Activated CD8-positive, alpha-beta T cell treated with anti-CD3 and anti-CD28 coated beads for 36 hours (primary cell): ENCODE measurements at regions not wholly inside any gene's neighbourhood (a gene's known extent, or its start where the extent isn't known, plus 50 kb on each side); places are given as distances from the start of the nearest gene placed in this dataset.

ENCODE experiments used
- ATAC-seq: fragments of 200-7000 bp; cut with Tn5 transposase; one replicate; pipeline ENCODE4 v1.10.0; 2021; ENCODE audit warnings: mild to moderate bottlenecking, moderate library complexity
- CTCF ChIA-PET: fragments of 350-600 bp; sonication (Branson Sonifier 250); formaldehyde crosslinking; loops from one replicate; lab custom pipeline; 2021; ENCODE audit warnings: antibody characterized with exemption; lab: Charles Lee
- POLR2A ChIA-PET: fragments of 350-600 bp; sonication (Branson Sonifier 250); formaldehyde crosslinking; loops from one replicate; lab custom pipeline; 2021; ENCODE audit warnings: antibody characterized with exemption; lab: Charles Lee
- DNase-seq: peaks from one replicate; pipeline ENCODE4 v3.0.0-alpha.2; 2020
- H3K27ac Mint-ChIP-seq: one replicate; pipeline ENCODE4 v1.8.0; 2021; ENCODE audit warnings: mild to moderate bottlenecking, mixed read lengths
- H3K27me3 Mint-ChIP-seq: one replicate; pipeline ENCODE4 v1.8.0; 2021; ENCODE audit warnings: mixed read lengths
- H3K36me3 Mint-ChIP-seq: one replicate; pipeline ENCODE4 v1.8.0; 2021; ENCODE audit warnings: low read depth, mixed read lengths
- H3K4me1 Mint-ChIP-seq: one replicate; pipeline ENCODE4 v1.8.0; 2021; ENCODE audit warnings: low read depth, mixed read lengths
- H3K4me3 Mint-ChIP-seq: one replicate; pipeline ENCODE4 v1.8.0; 2021; ENCODE audit warnings: mild to moderate bottlenecking, moderate library complexity, mixed read lengths
- H3K9me3 Mint-ChIP-seq: one replicate; pipeline ENCODE4 v1.8.0; 2021; ENCODE audit warnings: mixed read lengths
- CTCF ChIP-seq: fragments of 200-600 bp; IDR thresholded peaks from one replicate; pipeline ENCODE4 v1.8.0; 2022; ENCODE audit warnings: antibody characterized with exemption, mild to moderate bottlenecking
- intact Hi-C: fragments of 100-400 bp; cut with micrococcal nuclease; formaldehyde crosslinking; loops from one replicate; pipeline ENCODE4 v1.10.0; 2022

- Mint-ChIP-seq H3K36me3 (no peaks in the 10 kb centered on the region), H3K4me1 (peaks cover 26% of the 10 kb centered on the region), H3K27me3 (no peaks in the 10 kb centered on the region), H3K4me3 (no peak overlapping the region), H3K9me3 (peaks cover 4% of the 10 kb centered on the region), H3K27ac (no peak overlapping the region)
- ATAC-seq (no peak), DNase-seq (no peak)
- intact Hi-C loops = no loop called here
- TF ChIP-seq CTCF = no peak
- ChIA-PET CTCF (no interaction called here), POLR2A (interaction anchor here (1.3 kb wide), 1 partner anchor 20 kb away, joined by 3 read pairs; no protein-coding TSS in a partner anchor)
These were observed 350.1 kb upstream of the TNRC6C start for GRCh38 chr17:77608431-77608830.

GRCh38 chr17:77609553-77610517 lies 348.7 kb upstream of the TNRC6C start:
- DNase-seq = peak; percentile 85
- Mint-ChIP-seq H3K27ac (peak overlapping the region; percentile 92), H3K27me3 (no peaks in the 10 kb centered on the region), H3K4me3 (peak overlapping the region; percentile 63), H3K4me1 (peaks cover 26% of the 10 kb centered on the region), H3K36me3 (no peaks in the 10 kb centered on the region), H3K9me3 (peaks cover 4% of the 10 kb centered on the region)
- ATAC-seq = peak; percentile 97
- TF ChIP-seq CTCF = no peak
- intact Hi-C loops = no loop called here
- ChIA-PET CTCF (interaction anchor here (0.7 to 1.3 kb wide), 4 partner anchors 10 to 67 kb away, joined by 3 to 6 read pairs (median 4); no protein-coding TSS in a partner anchor), POLR2A (interaction anchor here (0.7 to 2.6 kb wide), 9 partner anchors 8 to 84 kb away, joined by 3 to 10 read pairs (median 4); no protein-coding TSS in a partner anchor)

- no peak for TF ChIP-seq CTCF
- ATAC-seq (peak; percentile 55), DNase-seq (peak; percentile 23)
- intact Hi-C loops = no loop called here
- ChIA-PET POLR2A (interaction anchor here (0.7 to 2.6 kb wide), 10 partner anchors 8 to 378 kb away, joined by 3 to 10 read pairs (median 3); no protein-coding TSS in a partner anchor), CTCF (interaction anchor here (0.7 to 1.3 kb wide), 4 partner anchors 9 to 67 kb away, joined by 3 to 6 read pairs (median 4); no protein-coding TSS in a partner anchor)
- Mint-ChIP-seq H3K27ac (peak overlapping the region; percentile 92), H3K4me1 (peaks cover 26% of the 10 kb centered on the region), H3K4me3 (peak overlapping the region; percentile 63), H3K36me3 (no peaks in the 10 kb centered on the region), H3K27me3 (no peaks in the 10 kb centered on the region), H3K9me3 (peaks cover 4% of the 10 kb centered on the region)
These were observed 348.0 kb upstream of the TNRC6C start for GRCh38 chr17:77610518-77610893.

GRCh38 chr17:77610972-77611521 lies 347.5 kb upstream of the TNRC6C start:
- Mint-ChIP-seq H3K4me1 (peaks cover 26% of the 10 kb centered on the region), H3K27ac (peak overlapping the region; percentile 92), H3K4me3 (peak overlapping the region; percentile 63), H3K36me3 (no peaks in the 10 kb centered on the region), H3K9me3 (peaks cover 4% of the 10 kb centered on the region), H3K27me3 (no peaks in the 10 kb centered on the region)
- no peak for TF ChIP-seq CTCF
- intact Hi-C loops = no loop called here
- ATAC-seq = no peak
- DNase-seq = peak; percentile 16
- ChIA-PET POLR2A (interaction anchor here (0.7 to 2.6 kb wide), 10 partner anchors 8 to 377 kb away, joined by 3 to 10 read pairs (median 3); no protein-coding TSS in a partner anchor), CTCF (interaction anchor here (1.1 to 1.3 kb wide), 3 partner anchors 9 to 36 kb away, joined by 3 to 6 read pairs (median 4); no protein-coding TSS in a partner anchor)
